Ectodermal cell (in vitro differentiated cells): ENCODE measurements at regions not wholly inside any gene's neighbourhood (a gene's known extent, or its start where the extent isn't known, plus 50 kb on each side); places are given as distances from the start of the nearest gene placed in this dataset.
"Not testable (repeated sequence)": the region's sequence is repeated elsewhere in the genome, so short reads cannot be mapped to it uniquely, and the experiment has no call there.

Experiments used
- H3K27ac ChIP-seq: 2 replicates; pipeline ENCODE4 v1.7.0; 2013; ENCODE audit warnings: mild to moderate bottlenecking, low read depth, low read length; ENCODE audit not compliant: insufficient read depth, poor library complexity, severe bottlenecking
- H3K27me3 ChIP-seq: 2 replicates; pipeline ENCODE4 v1.7.0; 2013; ENCODE audit warnings: mild to moderate bottlenecking, low read length; ENCODE audit not compliant: insufficient read depth, control insufficient read depth, poor library complexity, severe bottlenecking
- H3K36me3 ChIP-seq: one replicate; pipeline ENCODE4 v1.7.0; 2013; ENCODE audit warnings: low read length; ENCODE audit not compliant: control insufficient read depth, insufficient read depth
- H3K4me1 ChIP-seq: one replicate; pipeline ENCODE4 v1.7.0; 2013; ENCODE audit warnings: low read length; ENCODE audit not compliant: control insufficient read depth, insufficient read depth
- H3K4me3 ChIP-seq: 2 replicates; pipeline ENCODE4 v1.7.0; 2013; ENCODE audit warnings: low read depth, low read length, control low read depth; ENCODE audit not compliant: insufficient read depth
- H3K9me3 ChIP-seq: 2 replicates; pipeline ENCODE4 v1.7.0; 2013; ENCODE audit warnings: mild to moderate bottlenecking, low read length, moderate library complexity; ENCODE audit not compliant: control insufficient read depth
- WGBS, 2 experiments: methylation state at CpG; one replicate each; pipeline ENCODE4 v1.1.7; 2013; ENCODE audit warnings: missing lambda C conversion rate in 2 of 2; 5-methylcytosine and 5-hydroxymethylcytosine counted together

- Histone ChIP-seq H3K4me1 (no peaks in the 10 kb centered on the region), H3K27ac (no peak overlapping the region), H3K9me3 (peaks cover 4% of the 10 kb centered on the region), H3K36me3 (no peaks in the 10 kb centered on the region), H3K4me3 (no peak overlapping the region), H3K27me3 (no peaks in the 10 kb centered on the region)
- 86 to 88% methylated on average over 1 of the region's 1 CpG for WGBS, 2 experiments
These were observed 451.4 kb upstream of the NPAP1 start for GRCh38 chr15:24224161-24224560.

GRCh38 chr15:24228922-24229321, 446.7 kb upstream of the NPAP1 start:
- not testable (repeated sequence) for H3K4me1 ChIP-seq, H3K4me3 ChIP-seq, H3K27ac ChIP-seq, H3K36me3 ChIP-seq, H3K27me3 ChIP-seq, H3K9me3 ChIP-seq
- WGBS, 2 experiments: 87 to 90% methylated on average over 7 of the region's 7 CpGs

GRCh38 chr15:24233134-24233533, 442.4 kb upstream of the NPAP1 start:
- 83 to 89% methylated on average over 2 of the region's 3 CpGs for WGBS, 2 experiments
- H3K9me3 ChIP-seq, H3K36me3 ChIP-seq, H3K4me1 ChIP-seq, H3K27me3 ChIP-seq, H3K4me3 ChIP-seq, H3K27ac ChIP-seq: not testable (repeated sequence)

- not testable (repeated sequence) for H3K4me1 ChIP-seq, H3K9me3 ChIP-seq, H3K36me3 ChIP-seq, H3K27ac ChIP-seq, H3K27me3 ChIP-seq, H3K4me3 ChIP-seq
- WGBS, 2 experiments: 86 to 89% methylated on average over 4 to 5 of the region's 5 CpGs
These were observed 435.0 kb upstream of the NPAP1 start for GRCh38 chr15:24240580-24240979.

GRCh38 chr15:24259106-24259505, 416.5 kb upstream of the NPAP1 start:
- H3K36me3 ChIP-seq, H3K9me3 ChIP-seq, H3K27me3 ChIP-seq, H3K27ac ChIP-seq, H3K4me3 ChIP-seq, H3K4me1 ChIP-seq: not testable (repeated sequence)
- 72 to 89% methylated on average over 2 of the region's 3 CpGs for WGBS, 2 experiments

- not testable (repeated sequence) for H3K27ac ChIP-seq, H3K36me3 ChIP-seq, H3K4me3 ChIP-seq, H3K9me3 ChIP-seq, H3K27me3 ChIP-seq, H3K4me1 ChIP-seq
- WGBS, 2 experiments: 87 to 93% methylated on average over 10 of the region's 10 CpGs
These were observed 415.2 kb upstream of the NPAP1 start for GRCh38 chr15:24260407-24260806.

- WGBS, 2 experiments: 87 to 89% methylated on average over 15 of the region's 25 CpGs
- H3K36me3 ChIP-seq, H3K4me1 ChIP-seq, H3K9me3 ChIP-seq, H3K27ac ChIP-seq, H3K4me3 ChIP-seq, H3K27me3 ChIP-seq: not testable (repeated sequence)
These were observed 414.7 kb upstream of the NPAP1 start for GRCh38 chr15:24260854-24261253.

- H3K27me3 ChIP-seq, H3K4me3 ChIP-seq, H3K4me1 ChIP-seq, H3K27ac ChIP-seq, H3K36me3 ChIP-seq, H3K9me3 ChIP-seq: not testable (repeated sequence)
- 78 to 83% methylated on average over 7 of the region's 7 CpGs for WGBS, 2 experiments
These were observed 406.9 kb upstream of the NPAP1 start for GRCh38 chr15:24268536-24269165.

GRCh38 chr15:24269166-24269571, 406.4 kb upstream of the NPAP1 start:
- H3K27ac ChIP-seq: no peak overlapping the region
- no peaks in the 10 kb centered on the region for H3K36me3 ChIP-seq
- no peaks in the 10 kb centered on the region for H3K27me3 ChIP-seq
- 67 to 73% methylated on average over 4 of the region's 4 CpGs for WGBS, 2 experiments
- no peaks in the 10 kb centered on the region for H3K4me1 ChIP-seq
- no peaks in the 10 kb centered on the region for H3K9me3 ChIP-seq
- H3K4me3 ChIP-seq: no peak overlapping the region

GRCh38 chr15:24269923-24270322, 405.7 kb upstream of the NPAP1 start:
- H3K4me1 ChIP-seq: no peaks in the 10 kb centered on the region
- no peaks in the 10 kb centered on the region for H3K9me3 ChIP-seq
- WGBS, 2 experiments: 90 to 92% methylated on average over 13 of the region's 13 CpGs
- no peaks in the 10 kb centered on the region for H3K27me3 ChIP-seq
- no peak overlapping the region for H3K27ac ChIP-seq
- no peaks in the 10 kb centered on the region for H3K36me3 ChIP-seq
- H3K4me3 ChIP-seq: no peak overlapping the region
